ENCODE measurements at regions not wholly inside any gene's neighbourhood (a gene's known extent, or its start where the extent isn't known, plus 50 kb on each side); places are given as distances from the start of the nearest gene placed in this dataset.

- TF ChIP-seq CTCF (IDR thresholded peaks at IDR 0.05) = no peak
Measured at GRCh38 chr10:108902619-108903285, 1020.6 kb downstream of the XPNPEP1 start.

GRCh38 chr10:108901781-108902618, 1021.3 kb downstream of the XPNPEP1 start:
- TF ChIP-seq CTCF (IDR thresholded peaks at IDR 0.05) = no peak

- TF ChIP-seq CTCF (IDR thresholded peaks at IDR 0.05) = no peak
Measured at GRCh38 chr10:108899670-108900069, 1023.6 kb downstream of the XPNPEP1 start.

GRCh38 chr10:108894402-108895301, 1028.7 kb downstream of the XPNPEP1 start:
- no peak for TF ChIP-seq CTCF (IDR thresholded peaks at IDR 0.05)

- TF ChIP-seq CTCF (IDR thresholded peaks at IDR 0.05) = no peak
Measured at GRCh38 chr10:108877095-108877561, 1046.2 kb downstream of the XPNPEP1 start.

- no peak for TF ChIP-seq CTCF (IDR thresholded peaks at IDR 0.05)
Measured at GRCh38 chr10:108872854-108873253, 1050.5 kb downstream of the XPNPEP1 start.

- no peak for TF ChIP-seq CTCF (IDR thresholded peaks at IDR 0.05)
Measured at GRCh38 chr10:108868881-108869280, 1054.4 kb downstream of the XPNPEP1 start.
